Panc1 (cell line): ENCODE measurements at regions not wholly inside any gene's neighbourhood (a gene's known extent, or its start where the extent isn't known, plus 50 kb on each side); places are given as distances from the start of the nearest gene placed in this dataset.

Experiments used
- CTCF ChIP-seq: fragments of 450-650 bp; IDR thresholded peaks from 2 replicates; pipeline ENCODE4 v1.5.1; 2017; ENCODE audit warnings: mild to moderate bottlenecking
- TF ChIP-seq, protein P1 (sequence below), 2 experiments: IDR thresholded peaks; 2 replicates each; pipeline ENCODE4 v1.6.1; 2011 to 2012; ENCODE audit warnings: low read depth in 2 of 2, control low read depth in 1 of 2, low read length in 1 of 2, mild to moderate bottlenecking in 1 of 2, moderate library complexity in 1 of 2; ENCODE audit not compliant: insufficient read depth in 1 of 2

- no peak for TF ChIP-seq CTCF
- TF ChIP-seq, protein P1, sequence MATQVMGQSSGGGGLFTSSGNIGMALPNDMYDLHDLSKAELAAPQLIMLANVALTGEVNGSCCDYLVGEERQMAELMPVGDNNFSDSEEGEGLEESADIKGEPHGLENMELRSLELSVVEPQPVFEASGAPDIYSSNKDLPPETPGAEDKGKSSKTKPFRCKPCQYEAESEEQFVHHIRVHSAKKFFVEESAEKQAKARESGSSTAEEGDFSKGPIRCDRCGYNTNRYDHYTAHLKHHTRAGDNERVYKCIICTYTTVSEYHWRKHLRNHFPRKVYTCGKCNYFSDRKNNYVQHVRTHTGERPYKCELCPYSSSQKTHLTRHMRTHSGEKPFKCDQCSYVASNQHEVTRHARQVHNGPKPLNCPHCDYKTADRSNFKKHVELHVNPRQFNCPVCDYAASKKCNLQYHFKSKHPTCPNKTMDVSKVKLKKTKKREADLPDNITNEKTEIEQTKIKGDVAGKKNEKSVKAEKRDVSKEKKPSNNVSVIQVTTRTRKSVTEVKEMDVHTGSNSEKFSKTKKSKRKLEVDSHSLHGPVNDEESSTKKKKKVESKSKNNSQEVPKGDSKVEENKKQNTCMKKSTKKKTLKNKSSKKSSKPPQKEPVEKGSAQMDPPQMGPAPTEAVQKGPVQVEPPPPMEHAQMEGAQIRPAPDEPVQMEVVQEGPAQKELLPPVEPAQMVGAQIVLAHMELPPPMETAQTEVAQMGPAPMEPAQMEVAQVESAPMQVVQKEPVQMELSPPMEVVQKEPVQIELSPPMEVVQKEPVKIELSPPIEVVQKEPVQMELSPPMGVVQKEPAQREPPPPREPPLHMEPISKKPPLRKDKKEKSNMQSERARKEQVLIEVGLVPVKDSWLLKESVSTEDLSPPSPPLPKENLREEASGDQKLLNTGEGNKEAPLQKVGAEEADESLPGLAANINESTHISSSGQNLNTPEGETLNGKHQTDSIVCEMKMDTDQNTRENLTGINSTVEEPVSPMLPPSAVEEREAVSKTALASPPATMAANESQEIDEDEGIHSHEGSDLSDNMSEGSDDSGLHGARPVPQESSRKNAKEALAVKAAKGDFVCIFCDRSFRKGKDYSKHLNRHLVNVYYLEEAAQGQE (IDR thresholded peaks at IDR 0.05; ENCODE audit: insufficient read depth in 1 of 2, low read depth in 2 of 2, low read length in 1 of 2), result no peak
Observed at GRCh38 chr13:103546271-103546670, 480.1 kb upstream of the SLC10A2 start.
